HAP-1 (cell line): ENCODE measurements at regions not wholly inside any gene's neighbourhood (a gene's known extent, or its start where the extent isn't known, plus 50 kb on each side); places are given as distances from the start of the nearest gene placed in this dataset.
A peak's percentile ranks its signal among the peaks of the same experiment; 100 is the strongest.

Source experiments
- DNase-seq, 2 experiments: peaks; one replicate each; pipeline ENCODE4 v3.0.0-alpha.2; 2016 to 2020; ENCODE audit warnings: low spot score in 2 of 2
- H3K27me3 ChIP-seq: fragments of 250-450 bp; sonication (Bioruptor Pico); 2 replicates; pipeline ENCODE4 v1.5.1; 2020; ENCODE audit warnings: low read depth, mild to moderate bottlenecking, moderate library complexity
- H3K36me3 ChIP-seq: fragments of 250-450 bp; sonication (Bioruptor Pico); replicated peaks from 2 replicates; pipeline ENCODE4 v1.5.1; 2020; ENCODE audit warnings: mild to moderate bottlenecking
- H3K4me1 ChIP-seq: fragments of 250-450 bp; sonication (Bioruptor Pico); 2 replicates; pipeline ENCODE4 v1.5.1; 2020; ENCODE audit warnings: mild to moderate bottlenecking
- H3K4me3 ChIP-seq: fragments of 250-450 bp; sonication (Bioruptor Pico); 2 replicates; pipeline ENCODE4 v1.5.1; 2020; ENCODE audit warnings: mild to moderate bottlenecking, moderate library complexity
- H3K9me3 ChIP-seq: fragments of 250-450 bp; sonication (Bioruptor Pico); 2 replicates; pipeline ENCODE4 v1.5.1; 2020; ENCODE audit warnings: mild to moderate bottlenecking, moderate library complexity
- in situ Hi-C: fragments of 300-500 bp; cut with MboI; formaldehyde crosslinking; loops from 3 replicates; pipeline ENCODE4 v1.14.3; 2020; ENCODE audit warnings: low sequenced_read_pairs, inconsistent platforms, mixed read lengths

- Histone ChIP-seq H3K4me3 (no peak overlapping the region), H3K36me3 (no peaks in the 10 kb centered on the region), H3K9me3 (no peaks in the 10 kb centered on the region), H3K27me3 (no peaks in the 10 kb centered on the region), H3K4me1 (peaks cover 6% of the 10 kb centered on the region)
- in situ Hi-C loops: loop anchor here (10.0 kb wide), 1 partner anchor 722 kb away; no protein-coding TSS in a partner anchor
- DNase-seq: no peak
These were observed 52.5 kb upstream of the ITSN2 start for GRCh38 chr2:24412812-24413211.

GRCh38 chr2:24411488-24412151 lies 51.3 kb upstream of the ITSN2 start:
- peak in 1 of 2 experiments; percentile 39 for DNase-seq
- H3K27me3 ChIP-seq: no peaks in the 10 kb centered on the region
- H3K4me3 ChIP-seq: no peak overlapping the region
- no peaks in the 10 kb centered on the region for H3K36me3 ChIP-seq
- H3K4me1 ChIP-seq: peaks cover 6% of the 10 kb centered on the region
- no peaks in the 10 kb centered on the region for H3K9me3 ChIP-seq
- in situ Hi-C loops: loop anchor here (10.0 kb wide), 1 partner anchor 723 kb away; no protein-coding TSS in a partner anchor

DNA sequence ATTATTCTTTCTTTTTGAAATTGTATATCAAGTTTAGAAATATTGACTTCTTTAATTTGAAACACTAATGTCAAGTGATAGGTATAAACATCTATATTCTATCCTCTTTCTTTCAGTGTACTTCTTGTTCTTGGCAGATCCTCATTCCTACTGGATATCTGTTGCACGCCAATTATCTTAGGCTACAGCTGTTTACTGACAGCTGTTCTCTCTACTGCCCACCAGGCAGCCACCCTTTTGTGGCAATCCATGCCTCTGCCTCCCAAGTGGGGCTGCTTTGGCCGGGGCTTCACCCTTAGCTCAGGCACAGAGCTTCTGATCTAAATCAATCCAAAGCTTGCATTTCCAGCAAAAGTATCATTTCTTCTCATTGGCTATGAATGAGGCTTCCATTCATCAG lies 50.6 kb upstream of the ITSN2 start:
- DNase-seq: no peak
- in situ Hi-C loops: loop anchor here (10.0 kb wide), 1 partner anchor 724 kb away; no protein-coding TSS in a partner anchor
- peaks cover 6% of the 10 kb centered on the region for H3K4me1 ChIP-seq
- no peaks in the 10 kb centered on the region for H3K36me3 ChIP-seq
- H3K27me3 ChIP-seq: no peaks in the 10 kb centered on the region
- no peak overlapping the region for H3K4me3 ChIP-seq
- no peaks in the 10 kb centered on the region for H3K9me3 ChIP-seq

DNA sequence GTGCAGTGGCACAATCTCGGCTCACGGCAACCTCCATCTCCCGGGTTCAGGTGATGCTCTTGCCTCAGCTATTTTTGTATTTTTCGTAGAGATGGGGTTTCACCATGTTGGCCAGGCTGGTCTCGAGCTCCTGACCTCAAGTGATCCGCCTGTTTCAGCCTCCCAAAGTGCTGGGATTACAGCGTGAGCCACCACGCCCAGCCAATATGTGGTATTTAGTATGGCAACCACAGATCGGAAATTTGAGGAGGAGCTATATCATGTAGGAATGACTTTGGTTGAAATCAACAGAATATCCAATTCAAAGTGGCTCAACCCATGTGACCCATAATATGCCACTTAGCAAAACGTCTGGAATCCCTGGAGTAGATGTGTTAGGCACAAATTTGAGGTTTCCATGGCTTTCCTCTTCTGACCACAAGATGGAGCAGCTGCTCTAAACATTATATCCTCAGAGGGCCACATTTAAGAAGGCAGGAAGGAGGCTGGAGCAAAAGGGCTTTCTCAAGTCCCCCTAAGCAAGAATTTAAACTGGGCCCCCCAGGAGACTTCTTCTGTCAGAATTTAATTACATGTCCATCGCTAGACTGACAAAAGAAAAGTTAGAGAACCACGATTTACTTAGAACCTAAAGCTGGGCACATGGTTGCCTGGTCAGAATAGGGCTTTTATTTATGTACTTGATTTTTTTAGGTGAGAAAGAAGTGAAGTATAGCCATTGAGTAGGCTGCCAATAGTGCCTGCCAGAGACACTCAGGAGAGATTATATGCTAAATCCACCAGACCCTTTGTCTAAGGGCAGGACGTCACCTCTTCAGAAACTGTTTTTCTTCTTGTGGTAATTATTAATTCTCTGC lies 49.6 kb upstream of the ITSN2 start:
- in situ Hi-C loops: loop anchor here (5.0 to 10.0 kb wide), 3 partner anchors 417 to 785 kb away; no protein-coding TSS in a partner anchor
- Histone ChIP-seq H3K4me1 (peaks cover 6% of the 10 kb centered on the region), H3K27me3 (no peaks in the 10 kb centered on the region), H3K4me3 (no peak overlapping the region), H3K36me3 (no peaks in the 10 kb centered on the region), H3K9me3 (no peaks in the 10 kb centered on the region)
- DNase-seq: peak; percentile 59 to 80
